ENCODE measurements at regions not wholly inside any gene's neighbourhood (a gene's known extent, or its start where the extent isn't known, plus 50 kb on each side); places are given as distances from the start of the nearest gene placed in this dataset.
A peak's percentile ranks its signal among the peaks of the same experiment; 100 is the strongest.

- WGBS, 2 donors (ENCODE audit: extremely low coverage in 2 of 2, insufficient read length in 2 of 2, insufficient replicate concordance in 1 of 2) = no CpG with 5 or more reads among the region's 10 CpGs
- no peaks in the 10 kb centered on the region for H3K36me3 ChIP-seq (replicated peaks in 1 of 2; ENCODE audit: control insufficient read depth in 2 of 2, insufficient read depth in 2 of 2, low read length in 2 of 2)
- H3K4me1 ChIP-seq (ENCODE audit: control insufficient read depth in 2 of 2, insufficient read depth in 1 of 2, low read depth in 1 of 2, low read length in 2 of 2) = no peaks in the 10 kb centered on the region
- no peak overlapping the region for H4K8ac ChIP-seq (ENCODE audit: low read depth, low read length)
- no peak overlapping the region for H4K91ac ChIP-seq (ENCODE audit: low read depth, low read length, poor library complexity)
- no peak for DNase-seq (ENCODE audit: low spot score)
- no peak overlapping the region for H2BK120ac ChIP-seq (ENCODE audit: low read depth, low read length)
- H3K9me3 ChIP-seq (replicated peaks in 1 of 2; ENCODE audit: control insufficient read depth in 2 of 2, insufficient read depth in 1 of 2, low read depth in 1 of 2, low read length in 2 of 2) = no peaks in the 10 kb centered on the region
- H3K9ac ChIP-seq (ENCODE audit: low read depth, low read length, poor library complexity) = no peak overlapping the region
- H2AK5ac ChIP-seq (ENCODE audit: low read depth, low read length) = no peak overlapping the region
- H2AFZ ChIP-seq (ENCODE audit: low read length) = no peak overlapping the region
- no peak overlapping the region for H3K14ac ChIP-seq (ENCODE audit: low read length)
- no peak overlapping the region for H2BK15ac ChIP-seq (ENCODE audit: low read length)
- H3K27ac ChIP-seq (replicated peaks; ENCODE audit: low read length) = no peak overlapping the region
- H3K79me1 ChIP-seq (ENCODE audit: low read depth, low read length) = peaks cover 1% of the 10 kb centered on the region
- H3K4ac ChIP-seq (ENCODE audit: low read length) = no peak overlapping the region
- no peak overlapping the region for H2BK5ac ChIP-seq (ENCODE audit: low read length)
- H3K18ac ChIP-seq (ENCODE audit: low read length) = no peak overlapping the region
- no peaks in the 10 kb centered on the region for H3K27me3 ChIP-seq (ENCODE audit: control insufficient read depth in 3 of 3, insufficient read depth in 3 of 3, low read depth in 1 of 3, low read length in 3 of 3)
- H2BK12ac ChIP-seq (ENCODE audit: low read length) = no peak overlapping the region
- no peak overlapping the region for H3K4me3 ChIP-seq (ENCODE audit: low read length in 2 of 2)
- H3K23ac ChIP-seq (ENCODE audit: low read depth, low read length, poor library complexity) = no peak overlapping the region
- no peak overlapping the region for H3K4me2 ChIP-seq (ENCODE audit: insufficient read depth, low read length, poor library complexity, severe bottlenecking)
These were observed 488.8 kb upstream of the MGMT start for GRCh38 chr10:128978211-128978610.

- Histone ChIP-seq H3K9me3 (replicated peaks in 1 of 2; ENCODE audit: control insufficient read depth in 2 of 2, insufficient read depth in 1 of 2, low read depth in 1 of 2, low read length in 2 of 2) (no peaks in the 10 kb centered on the region), H3K4ac (ENCODE audit: low read length) (no peak overlapping the region), H2AK5ac (ENCODE audit: low read depth, low read length) (no peak overlapping the region), H3K27me3 (ENCODE audit: control insufficient read depth in 3 of 3, insufficient read depth in 3 of 3, low read depth in 1 of 3, low read length in 3 of 3) (no peaks in the 10 kb centered on the region), H3K36me3 (replicated peaks in 1 of 2; ENCODE audit: control insufficient read depth in 2 of 2, insufficient read depth in 2 of 2, low read length in 2 of 2) (no peaks in the 10 kb centered on the region), H4K91ac (ENCODE audit: low read depth, low read length, poor library complexity) (no peak overlapping the region), H4K8ac (ENCODE audit: low read depth, low read length) (no peak overlapping the region), H2AFZ (ENCODE audit: low read length) (no peak overlapping the region), H2BK15ac (ENCODE audit: low read length) (no peak overlapping the region), H3K9ac (ENCODE audit: low read depth, low read length, poor library complexity) (no peak overlapping the region), H2BK12ac (ENCODE audit: low read length) (no peak overlapping the region), H3K18ac (ENCODE audit: low read length) (peak overlapping the region; percentile 54), H3K14ac (ENCODE audit: low read length) (no peak overlapping the region), H3K4me2 (ENCODE audit: insufficient read depth, low read length, poor library complexity, severe bottlenecking) (no peak overlapping the region), H3K23ac (ENCODE audit: low read depth, low read length, poor library complexity) (no peak overlapping the region), H2BK120ac (ENCODE audit: low read depth, low read length) (no peak overlapping the region), H3K4me1 (ENCODE audit: control insufficient read depth in 2 of 2, insufficient read depth in 1 of 2, low read depth in 1 of 2, low read length in 2 of 2) (no peaks in the 10 kb centered on the region), H3K4me3 (ENCODE audit: low read length in 2 of 2) (no peak overlapping the region), H3K27ac (replicated peaks; ENCODE audit: low read length) (no peak overlapping the region), H3K79me1 (ENCODE audit: low read depth, low read length) (peaks cover 1% of the 10 kb centered on the region), H2BK5ac (ENCODE audit: low read length) (no peak overlapping the region)
- no CpG with 5 or more reads among the region's 4 CpGs for WGBS, 2 donors (ENCODE audit: extremely low coverage in 2 of 2, insufficient read length in 2 of 2, insufficient replicate concordance in 1 of 2)
- DNase-seq (ENCODE audit: low spot score) = no peak
These were observed 487.6 kb upstream of the MGMT start for GRCh38 chr10:128979405-128979804.

- Histone ChIP-seq H4K91ac (ENCODE audit: low read depth, low read length, poor library complexity) (no peak overlapping the region), H3K23ac (ENCODE audit: low read depth, low read length, poor library complexity) (no peak overlapping the region), H3K4me1 (ENCODE audit: control insufficient read depth in 2 of 2, insufficient read depth in 1 of 2, low read depth in 1 of 2, low read length in 2 of 2) (no peaks in the 10 kb centered on the region), H3K18ac (ENCODE audit: low read length) (no peak overlapping the region), H3K4ac (ENCODE audit: low read length) (no peak overlapping the region), H2BK12ac (ENCODE audit: low read length) (no peak overlapping the region), H3K9ac (ENCODE audit: low read depth, low read length, poor library complexity) (no peak overlapping the region), H3K14ac (ENCODE audit: low read length) (no peak overlapping the region), H3K27ac (replicated peaks; ENCODE audit: low read length) (no peak overlapping the region), H2BK15ac (ENCODE audit: low read length) (no peak overlapping the region), H3K27me3 (ENCODE audit: control insufficient read depth in 3 of 3, insufficient read depth in 3 of 3, low read depth in 1 of 3, low read length in 3 of 3) (no peaks in the 10 kb centered on the region), H2BK5ac (ENCODE audit: low read length) (no peak overlapping the region), H2AK5ac (ENCODE audit: low read depth, low read length) (no peak overlapping the region), H4K8ac (ENCODE audit: low read depth, low read length) (no peak overlapping the region), H3K36me3 (replicated peaks in 1 of 2; ENCODE audit: control insufficient read depth in 2 of 2, insufficient read depth in 2 of 2, low read length in 2 of 2) (no peaks in the 10 kb centered on the region), H3K79me1 (ENCODE audit: low read depth, low read length) (peaks cover 1% of the 10 kb centered on the region), H2AFZ (ENCODE audit: low read length) (no peak overlapping the region), H3K4me2 (ENCODE audit: insufficient read depth, low read length, poor library complexity, severe bottlenecking) (no peak overlapping the region), H3K4me3 (ENCODE audit: low read length in 2 of 2) (no peak overlapping the region), H3K9me3 (replicated peaks in 1 of 2; ENCODE audit: control insufficient read depth in 2 of 2, insufficient read depth in 1 of 2, low read depth in 1 of 2, low read length in 2 of 2) (no peaks in the 10 kb centered on the region), H2BK120ac (ENCODE audit: low read depth, low read length) (no peak overlapping the region)
- WGBS, 2 donors (ENCODE audit: extremely low coverage in 2 of 2, insufficient read length in 2 of 2, insufficient replicate concordance in 1 of 2) = no CpG with 5 or more reads among the region's 6 CpGs
- no peak for DNase-seq (ENCODE audit: low spot score)
These were observed 485.8 kb upstream of the MGMT start for GRCh38 chr10:128981251-128981650.

GRCh38 chr10:128981881-128982615 lies 485.0 kb upstream of the MGMT start:
- Histone ChIP-seq H2AK5ac (ENCODE audit: low read depth, low read length) (no peak overlapping the region), H3K4me3 (ENCODE audit: low read length in 2 of 2) (no peak overlapping the region), H3K4me1 (ENCODE audit: control insufficient read depth in 2 of 2, insufficient read depth in 1 of 2, low read depth in 1 of 2, low read length in 2 of 2) (no peaks in the 10 kb centered on the region), H2BK120ac (ENCODE audit: low read depth, low read length) (no peak overlapping the region), H4K8ac (ENCODE audit: low read depth, low read length) (no peak overlapping the region), H4K91ac (ENCODE audit: low read depth, low read length, poor library complexity) (no peak overlapping the region), H3K4me2 (ENCODE audit: insufficient read depth, low read length, poor library complexity, severe bottlenecking) (no peak overlapping the region), H3K9me3 (replicated peaks in 1 of 2; ENCODE audit: control insufficient read depth in 2 of 2, insufficient read depth in 1 of 2, low read depth in 1 of 2, low read length in 2 of 2) (peaks cover 0 to 1% of the 10 kb centered on the region in 2 donors), H3K27me3 (ENCODE audit: control insufficient read depth in 3 of 3, insufficient read depth in 3 of 3, low read depth in 1 of 3, low read length in 3 of 3) (no peaks in the 10 kb centered on the region), H3K36me3 (replicated peaks in 1 of 2; ENCODE audit: control insufficient read depth in 2 of 2, insufficient read depth in 2 of 2, low read length in 2 of 2) (no peaks in the 10 kb centered on the region), H3K23ac (ENCODE audit: low read depth, low read length, poor library complexity) (no peak overlapping the region), H3K4ac (ENCODE audit: low read length) (no peak overlapping the region), H3K14ac (ENCODE audit: low read length) (no peak overlapping the region), H3K9ac (ENCODE audit: low read depth, low read length, poor library complexity) (no peak overlapping the region), H2AFZ (ENCODE audit: low read length) (no peak overlapping the region), H2BK12ac (ENCODE audit: low read length) (no peak overlapping the region), H3K27ac (replicated peaks; ENCODE audit: low read length) (no peak overlapping the region), H3K18ac (ENCODE audit: low read length) (no peak overlapping the region), H3K79me1 (ENCODE audit: low read depth, low read length) (peaks cover 1% of the 10 kb centered on the region), H2BK5ac (ENCODE audit: low read length) (no peak overlapping the region), H2BK15ac (ENCODE audit: low read length) (no peak overlapping the region)
- WGBS, 2 donors (ENCODE audit: extremely low coverage in 2 of 2, insufficient read length in 2 of 2, insufficient replicate concordance in 1 of 2) = no CpG with 5 or more reads among the region's 20 CpGs
- DNase-seq (ENCODE audit: low spot score) = no peak

All from neuronal stem cell (in vitro differentiated cells).